ENCODE measurements at regions not wholly inside any gene's neighbourhood (a gene's known extent, or its start where the extent isn't known, plus 50 kb on each side); places are given as distances from the start of the nearest gene placed in this dataset.

GRCh38 chr10:8618834-8619233, 564.3 kb downstream of the GATA3 start:
- 70% methylated on average over 4 of the region's 4 CpGs for WGBS
- DNase-seq (ENCODE audit: low spot score), result no peak
- Histone ChIP-seq H3K4me1 (ENCODE audit: control insufficient read depth in 4 of 4, insufficient read depth in 4 of 4, low read length in 3 of 4) (no peaks in the 10 kb centered on the region), H3K27me3 (ENCODE audit: control insufficient read depth in 4 of 4, insufficient read depth in 4 of 4, low read length in 3 of 4) (peaks cover 0 to 6% (median 0%) of the 10 kb centered on the region in 4 donors), H3K36me3 (ENCODE audit: control insufficient read depth in 4 of 4, insufficient read depth in 3 of 4, low read depth in 1 of 4, low read length in 3 of 4) (no peaks in the 10 kb centered on the region), H3K27ac (ENCODE audit: low read depth in 1 of 2, low read length in 2 of 2) (no peak overlapping the region), H3K9ac (ENCODE audit: low read depth in 1 of 2, low read length in 2 of 2) (no peak overlapping the region), H3K4me3 (ENCODE audit: low read depth in 1 of 3, low read length in 3 of 3) (no peak overlapping the region), H3K9me3 (ENCODE audit: control insufficient read depth in 4 of 4, low read length in 3 of 4) (no peaks in the 10 kb centered on the region)
- TF ChIP-seq REST (IDR thresholded peaks at IDR 0.05) (no peak), RAD21 (IDR thresholded peaks at IDR 0.05) (no peak), ATF3 (IDR thresholded peaks at IDR 0.05) (no peak), JUND (IDR thresholded peaks at IDR 0.05) (no peak), YY1 (IDR thresholded peaks at IDR 0.05) (no peak), SP1 (IDR thresholded peaks at IDR 0.05) (no peak), HNF4A (conservative IDR thresholded peaks at IDR 0.05) (no peak), CTCF (IDR thresholded peaks at IDR 0.05; ENCODE audit: low read depth, low read length, missing input control) (no peak), FOXA1 (IDR thresholded peaks at IDR 0.05) (no peak), MAX (IDR thresholded peaks at IDR 0.05) (no peak), FOXA2 (IDR thresholded peaks at IDR 0.05) (no peak), TAF1 (conservative IDR thresholded peaks at IDR 0.05) (no peak), RXRA (IDR thresholded peaks at IDR 0.05) (no peak)

GRCh38 chr10:8628351-8628750, 573.9 kb downstream of the GATA3 start:
- TF ChIP-seq MAX (IDR thresholded peaks at IDR 0.05) (no peak), FOXA2 (IDR thresholded peaks at IDR 0.05) (no peak), ZBTB33 (IDR thresholded peaks at IDR 0.05) (no peak), TAF1 (conservative IDR thresholded peaks at IDR 0.05) (no peak), CTCF (IDR thresholded peaks at IDR 0.05; ENCODE audit: low read depth, low read length, missing input control) (no peak), NR2F2 (IDR thresholded peaks at IDR 0.05) (no peak), FOXA1 (IDR thresholded peaks at IDR 0.05) (no peak), RAD21 (IDR thresholded peaks at IDR 0.05) (no peak)
- WGBS, result 59% methylated on average over 5 of the region's 5 CpGs
- Histone ChIP-seq H3K27ac (ENCODE audit: low read depth in 1 of 2, low read length in 2 of 2) (no peak overlapping the region), H3K9me3 (ENCODE audit: control insufficient read depth in 4 of 4, low read length in 3 of 4) (no peaks in the 10 kb centered on the region), H3K9ac (ENCODE audit: low read depth in 1 of 2, low read length in 2 of 2) (no peak overlapping the region), H3K36me3 (ENCODE audit: control insufficient read depth in 4 of 4, insufficient read depth in 3 of 4, low read depth in 1 of 4, low read length in 3 of 4) (no peaks in the 10 kb centered on the region), H3K4me1 (ENCODE audit: control insufficient read depth in 4 of 4, insufficient read depth in 4 of 4, low read length in 3 of 4) (no peaks in the 10 kb centered on the region), H3K4me3 (ENCODE audit: low read depth in 1 of 3, low read length in 3 of 3) (no peak overlapping the region), H3K27me3 (ENCODE audit: control insufficient read depth in 4 of 4, insufficient read depth in 4 of 4, low read length in 3 of 4) (peaks cover 0 to 5% (median 0%) of the 10 kb centered on the region in 4 donors)
- DNase-seq (ENCODE audit: low spot score), result no peak
